GM18868 (cell line): ENCODE measurements at regions not wholly inside any gene's neighbourhood (a gene's known extent, or its start where the extent isn't known, plus 50 kb on each side); places are given as distances from the start of the nearest gene placed in this dataset.
A peak's percentile ranks its signal among the peaks of the same experiment; 100 is the strongest.

ENCODE experiments used
- ATAC-seq: cut with Tn5 transposase; IDR thresholded peaks from one replicate; pipeline ENCODE4 v1.9.1; 2021; ENCODE audit warnings: mild to moderate bottlenecking, moderate library complexity; ENCODE audit not compliant: unreplicated experiment

DNA sequence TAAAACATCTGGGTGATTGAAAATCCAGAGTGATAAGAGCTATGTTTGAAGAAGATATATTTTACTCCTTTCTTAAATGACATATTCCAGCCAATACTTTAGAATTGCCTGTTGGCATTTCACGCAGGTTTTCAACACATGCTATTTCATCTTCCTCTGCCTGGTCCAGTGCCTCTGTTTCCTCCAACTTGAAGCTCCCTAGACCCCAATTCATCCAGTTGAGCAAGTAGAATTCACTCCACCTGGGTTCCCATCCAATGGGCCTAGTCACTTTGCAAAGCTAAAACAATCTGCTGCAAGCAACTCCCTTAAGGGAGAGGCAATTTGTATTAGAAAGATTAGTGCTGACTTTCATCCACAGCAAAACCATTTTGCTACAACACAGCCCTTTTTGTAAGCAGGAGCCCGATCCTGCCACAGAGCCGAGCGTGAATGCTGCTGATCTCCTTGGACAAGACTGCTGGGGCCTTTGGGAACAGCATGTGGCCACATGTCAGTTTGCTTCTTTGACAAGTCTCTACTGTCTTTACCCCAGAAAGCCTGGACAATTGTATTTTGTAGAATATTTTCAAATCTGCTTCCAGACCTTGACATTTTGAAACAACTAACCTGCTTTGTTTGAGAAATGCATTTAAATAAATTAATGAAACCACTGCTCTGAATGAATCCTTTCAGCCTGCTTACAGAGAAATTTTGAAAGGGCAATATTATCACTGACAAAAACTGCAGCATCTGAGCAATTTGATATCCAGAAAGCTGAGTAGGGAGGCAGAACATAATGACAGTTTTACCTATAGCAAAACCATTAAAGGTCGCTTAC lies 259.1 kb downstream of the TDRD15 start:
- ATAC-seq: no peak

DNA sequence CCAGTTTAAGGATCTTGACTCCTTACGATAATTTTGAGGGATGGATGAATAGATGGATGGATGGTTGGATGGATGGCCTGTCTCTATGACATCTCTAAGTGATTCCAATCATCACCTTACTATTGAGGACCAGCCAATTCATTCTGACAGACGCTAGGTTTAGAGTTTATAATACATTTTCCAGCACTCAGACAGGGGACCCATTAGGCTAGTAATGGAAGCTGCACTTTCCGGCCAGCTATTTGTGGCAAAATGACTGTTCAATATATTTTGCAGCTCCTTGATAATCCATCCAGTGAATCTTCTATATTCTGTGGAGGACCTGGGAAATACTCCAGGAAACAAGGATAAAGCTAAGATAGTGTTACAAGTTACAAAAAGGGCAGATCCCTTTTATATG lies 262.9 kb downstream of the TDRD15 start:
- no peak for ATAC-seq

DNA sequence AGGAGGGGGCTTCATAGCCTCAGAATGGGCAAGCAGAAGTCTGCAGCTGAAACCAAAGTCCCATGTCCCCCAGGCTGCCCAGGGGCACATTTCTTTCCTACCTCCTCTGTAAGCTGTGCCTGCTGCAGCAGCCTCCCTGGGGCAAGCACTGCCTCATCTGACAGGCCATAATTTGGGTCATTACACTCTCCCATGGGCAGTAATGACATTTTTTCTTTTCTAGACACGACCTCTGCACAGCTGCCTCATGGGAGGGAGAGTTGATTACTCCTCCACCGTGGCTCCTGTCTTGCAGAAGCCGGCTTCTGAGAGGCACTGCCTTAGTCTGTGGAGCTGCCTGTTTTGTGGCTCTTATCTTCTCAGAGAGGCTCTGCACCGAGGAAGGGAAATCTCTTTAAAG lies 268.9 kb downstream of the TDRD15 start:
- ATAC-seq: no peak

DNA sequence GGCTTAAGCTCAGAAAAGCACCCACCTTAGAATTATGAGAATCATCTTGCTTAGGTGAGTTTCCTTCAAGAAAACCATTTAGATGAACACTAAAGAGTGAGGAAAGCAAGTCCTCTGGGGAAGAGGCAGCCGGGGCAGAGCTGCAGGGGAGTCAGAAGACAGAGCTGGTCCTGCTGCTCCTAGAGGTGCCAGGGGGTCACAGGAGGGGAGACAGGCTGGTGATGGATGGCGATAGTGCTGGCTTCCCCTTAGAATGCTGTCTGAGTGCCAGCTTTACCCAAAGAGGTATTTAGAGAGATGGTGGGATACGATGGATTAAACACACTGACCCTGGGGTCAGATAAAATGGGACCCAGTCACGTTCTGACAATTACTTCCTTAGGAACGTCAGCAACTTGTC lies 269.4 kb downstream of the TDRD15 start:
- no peak for ATAC-seq

DNA sequence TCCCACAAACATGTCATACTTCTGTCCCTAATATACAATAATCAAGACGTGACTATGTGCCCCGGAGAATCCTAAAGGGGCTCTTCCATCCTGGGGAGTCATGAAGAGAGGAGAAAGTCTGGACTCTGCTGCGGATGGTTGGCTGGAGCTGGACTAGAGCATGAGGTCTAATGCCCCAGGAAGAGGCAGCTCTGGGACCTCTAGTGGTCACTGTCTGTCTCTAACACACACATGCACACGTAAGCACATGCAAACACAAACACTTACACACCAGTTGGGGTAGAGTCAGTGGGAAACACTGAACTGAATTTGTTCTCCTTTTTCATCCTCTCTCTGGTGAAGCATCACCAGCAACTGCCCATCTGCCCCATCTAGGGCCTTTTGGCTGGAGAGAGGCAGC lies 271.6 kb downstream of the TDRD15 start:
- ATAC-seq: no peak

DNA sequence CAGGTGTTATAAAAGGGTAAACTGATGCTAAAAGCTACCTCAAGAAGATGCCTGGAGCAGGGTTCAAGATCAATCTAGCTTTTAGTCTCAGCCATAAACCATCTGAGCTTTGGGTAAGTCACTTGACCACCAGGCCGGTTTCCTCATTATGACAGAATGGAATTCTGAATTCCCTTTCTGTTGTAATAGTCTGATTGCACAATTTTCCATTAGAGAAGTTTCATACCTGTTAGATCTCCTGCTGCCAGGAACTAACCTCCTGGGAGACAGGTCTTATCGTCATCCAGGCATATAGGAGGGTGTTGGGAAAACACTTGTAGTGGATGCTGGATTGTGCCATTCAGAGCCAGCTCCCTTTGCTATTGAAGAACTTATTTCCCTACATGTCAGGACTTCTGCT lies 272.5 kb downstream of the TDRD15 start:
- ATAC-seq: no peak

DNA sequence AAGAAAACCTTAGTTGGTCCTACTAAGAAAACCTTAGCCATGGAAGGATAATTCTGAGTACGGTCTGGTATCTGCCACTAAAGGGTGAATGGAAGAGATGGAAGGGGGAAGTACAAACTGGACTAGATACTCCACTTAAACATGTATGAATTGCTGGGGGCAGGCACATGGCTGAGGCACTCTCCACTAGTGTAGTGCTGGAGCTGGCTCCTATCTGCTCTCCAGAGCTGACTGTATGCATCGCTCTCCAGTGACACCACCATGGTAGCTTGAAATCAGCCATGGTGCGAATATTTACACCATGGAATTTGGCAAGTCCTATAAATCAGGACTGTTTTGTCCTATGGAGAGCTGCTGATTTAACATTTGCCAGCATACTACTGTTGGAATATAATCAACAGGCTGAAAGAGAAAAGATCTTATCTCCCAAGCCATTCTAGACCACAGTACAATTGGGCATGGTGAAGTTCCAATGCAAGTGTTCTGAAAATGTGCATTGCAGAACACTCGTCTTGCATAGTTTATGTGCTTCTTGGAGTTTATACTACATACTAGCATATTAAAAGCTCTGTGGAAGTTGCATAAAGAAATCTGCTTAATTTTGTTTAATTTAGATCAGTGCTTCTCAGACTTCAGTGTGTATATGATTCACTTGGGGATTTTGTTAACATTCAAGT lies 277.4 kb downstream of the TDRD15 start:
- no peak for ATAC-seq

DNA sequence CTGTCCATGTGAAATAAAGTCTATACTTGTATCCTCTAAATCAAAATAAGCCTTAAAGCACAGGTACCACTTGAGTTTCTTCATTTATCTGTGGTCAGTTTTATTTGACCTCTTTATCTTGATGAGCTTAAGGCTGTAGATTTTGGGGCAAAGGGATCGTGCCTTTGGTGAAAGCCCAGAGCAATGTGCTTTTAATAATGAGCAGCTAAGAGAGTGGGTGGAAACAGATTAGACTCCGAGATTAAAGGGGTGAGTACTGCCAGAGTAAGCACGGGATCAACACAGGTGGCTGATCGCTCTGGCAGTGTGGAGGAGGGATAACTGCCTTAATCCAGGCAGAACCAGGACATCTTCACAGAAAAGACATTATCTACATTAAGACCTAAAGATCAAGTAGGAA lies 280.4 kb downstream of the TDRD15 start:
- no peak for ATAC-seq

DNA sequence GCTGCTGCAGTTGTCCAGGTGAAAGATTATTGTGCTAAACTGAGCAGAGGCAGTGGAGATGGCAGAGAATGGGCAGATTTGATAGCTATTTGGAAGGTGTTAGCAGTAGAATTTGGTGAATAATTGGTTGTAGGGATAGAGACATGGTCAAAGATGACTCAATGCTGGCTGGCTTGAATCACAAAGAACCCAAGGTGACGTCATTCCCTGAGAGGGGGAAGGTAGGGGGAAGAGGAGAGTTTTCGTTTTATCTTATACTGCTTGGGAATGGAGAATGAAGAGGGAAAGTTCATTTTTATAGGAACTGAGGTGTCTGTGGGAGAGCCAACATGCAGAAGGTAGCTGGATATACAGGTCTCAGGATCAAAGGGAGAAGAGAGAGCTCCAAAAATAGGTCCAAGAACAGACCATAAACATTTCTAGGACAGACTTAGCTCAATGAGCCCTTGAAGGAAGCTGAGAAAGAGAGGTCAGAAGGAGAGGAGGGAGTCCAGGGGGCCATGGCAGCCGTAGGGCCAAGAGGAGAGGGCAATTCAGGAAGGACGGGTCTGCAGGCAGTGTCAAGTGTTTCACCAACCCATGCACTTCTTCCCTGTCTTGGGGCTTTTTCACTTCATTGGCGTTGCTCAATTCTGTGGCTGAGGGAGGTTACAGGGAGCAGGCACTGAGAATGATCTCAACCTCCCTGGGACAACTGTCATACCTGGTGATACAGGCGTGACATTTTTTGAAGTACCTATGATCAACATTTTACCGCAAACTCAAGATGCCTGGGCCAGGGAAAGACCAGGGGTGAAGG lies 281.3 kb downstream of the TDRD15 start:
- ATAC-seq: no peak

DNA sequence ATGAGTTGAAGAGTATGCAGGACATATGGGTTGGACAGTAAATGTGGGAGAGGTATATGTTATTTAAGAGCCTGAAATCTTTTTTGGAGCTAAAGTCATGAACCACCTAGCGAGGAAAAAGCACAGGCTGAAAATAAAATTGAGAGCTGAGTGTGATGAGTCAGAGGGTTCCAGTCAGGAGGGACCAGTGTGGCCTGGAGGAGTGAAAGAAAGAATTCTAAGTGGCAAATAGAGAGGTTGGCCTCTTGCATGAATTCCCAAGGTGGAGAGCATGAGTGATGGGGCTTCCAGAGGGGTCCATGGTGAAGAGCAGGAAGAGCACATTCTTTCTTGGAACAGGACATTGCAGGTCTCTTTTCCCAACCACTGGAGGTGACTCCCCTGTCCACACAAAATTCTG lies 282.6 kb downstream of the TDRD15 start:
- no peak for ATAC-seq

DNA sequence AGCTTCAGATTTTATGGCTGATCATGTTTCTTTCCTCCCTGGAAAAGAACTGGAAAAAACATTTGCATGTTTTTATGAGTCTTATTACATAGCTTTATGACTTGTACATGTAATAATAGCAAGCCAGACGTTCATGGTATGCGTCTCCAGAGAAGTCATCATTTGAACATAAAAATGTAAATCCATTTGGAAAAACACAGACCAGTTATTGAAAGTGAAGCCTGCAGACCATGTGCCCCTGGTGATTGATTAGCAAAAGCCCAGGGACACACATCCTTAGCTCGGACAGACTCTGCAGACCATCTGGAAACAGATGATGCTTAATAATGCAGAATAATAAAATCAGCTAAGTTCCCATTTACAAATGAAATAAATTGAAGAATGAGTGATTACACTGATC lies 283.1 kb downstream of the TDRD15 start:
- ATAC-seq: no peak

DNA sequence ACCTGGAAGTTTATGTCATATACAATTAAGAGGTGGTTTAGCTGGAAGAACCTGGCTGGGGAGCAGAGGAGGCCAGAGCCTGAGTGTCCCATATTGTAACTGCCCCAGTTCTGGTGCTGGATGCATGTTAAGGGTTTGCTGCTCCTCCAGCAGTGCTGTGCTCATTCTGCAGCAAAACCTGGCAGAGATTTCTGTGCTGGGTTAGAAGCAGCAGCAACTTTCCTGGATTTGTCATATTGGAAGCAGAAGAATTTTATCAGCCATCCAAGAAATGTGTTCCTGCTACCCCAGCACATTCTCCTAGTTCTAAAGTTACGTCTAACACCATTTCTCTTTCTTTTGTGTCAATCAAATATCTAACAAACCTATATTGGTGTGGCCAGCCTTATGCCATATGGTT lies 284.1 kb downstream of the TDRD15 start:
- ATAC-seq: no peak

DNA sequence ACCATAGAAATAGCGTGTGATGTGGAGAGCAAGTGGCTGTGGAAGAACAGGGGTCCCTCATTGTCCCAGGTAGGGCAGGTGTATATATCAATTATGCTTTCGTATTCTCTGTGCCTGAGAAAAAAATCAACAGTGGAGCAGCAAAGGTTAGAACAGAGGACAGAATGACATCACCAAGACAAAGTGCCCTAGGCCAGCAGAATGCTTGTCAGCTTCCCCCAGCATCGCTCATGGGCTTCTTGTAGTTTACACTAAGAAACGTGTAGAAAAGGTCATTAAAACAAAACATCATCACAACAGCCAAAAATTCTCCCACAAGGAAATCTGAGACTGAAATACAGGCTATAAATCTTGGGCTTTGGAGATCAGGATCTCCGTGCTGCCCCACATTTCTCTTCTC lies 288.0 kb downstream of the TDRD15 start:
- ATAC-seq: no peak

DNA sequence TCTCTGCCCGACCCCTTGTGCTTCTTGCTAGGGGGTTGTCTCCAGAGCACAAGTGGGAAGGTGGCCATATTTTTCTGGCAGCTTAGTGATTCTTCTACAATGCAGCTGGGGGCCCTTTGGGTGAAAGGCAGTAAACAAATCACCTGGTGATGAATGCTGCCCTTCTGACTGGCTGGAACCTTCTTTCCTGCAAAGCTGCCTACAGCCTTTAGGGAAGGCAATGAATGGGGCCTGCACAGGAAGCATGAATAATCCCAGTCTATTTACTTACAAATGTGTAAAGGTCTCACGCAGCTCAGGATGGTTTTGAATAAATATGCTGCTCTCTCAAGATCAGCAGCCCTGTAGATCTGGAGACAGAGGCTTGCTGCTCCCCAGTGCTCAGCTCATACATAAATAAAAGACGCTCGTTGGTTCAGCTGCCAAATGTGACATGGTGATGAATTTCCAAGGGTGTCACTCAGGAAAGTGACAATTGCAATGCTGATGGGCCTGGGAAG lies 289.2 kb downstream of the TDRD15 start:
- no peak for ATAC-seq

DNA sequence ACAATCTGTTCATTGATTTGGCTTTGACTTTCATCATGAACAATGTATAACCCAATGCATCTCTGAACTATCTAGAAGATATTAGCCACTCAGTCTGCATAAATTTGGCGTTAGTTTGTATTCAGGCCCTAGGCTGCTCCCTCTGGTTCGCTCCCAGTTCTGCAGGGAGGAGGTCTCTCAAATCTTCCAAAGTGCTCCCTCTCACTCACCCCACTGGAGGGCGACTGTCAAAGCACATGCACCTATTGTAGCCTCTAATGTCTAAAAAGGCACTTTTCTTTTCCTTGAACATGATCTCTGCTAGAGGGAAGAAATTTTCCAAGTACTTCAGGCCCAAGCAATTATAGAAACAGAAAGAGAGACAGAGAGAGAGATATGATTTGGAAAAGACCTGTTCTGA lies 291.5 kb downstream of the TDRD15 start:
- no peak for ATAC-seq

DNA sequence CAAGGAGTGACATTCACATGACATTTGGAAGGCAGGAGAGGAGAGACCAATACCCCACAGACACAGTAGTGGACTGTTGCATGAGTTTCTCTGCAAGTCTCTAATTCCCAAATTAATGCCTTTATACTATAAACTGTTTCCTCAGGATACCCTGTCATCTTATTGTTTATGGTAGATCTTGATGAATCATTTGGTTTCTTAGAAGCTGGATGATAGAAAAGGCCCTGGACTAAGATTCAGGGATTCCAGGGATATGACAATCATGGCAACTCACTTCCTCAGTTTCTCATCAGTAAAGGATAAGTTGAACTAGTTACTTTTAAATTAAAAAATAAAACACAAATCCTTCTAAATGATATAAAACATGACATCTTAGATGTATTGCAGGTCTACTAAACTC lies 292.5 kb downstream of the TDRD15 start:
- ATAC-seq: no peak

DNA sequence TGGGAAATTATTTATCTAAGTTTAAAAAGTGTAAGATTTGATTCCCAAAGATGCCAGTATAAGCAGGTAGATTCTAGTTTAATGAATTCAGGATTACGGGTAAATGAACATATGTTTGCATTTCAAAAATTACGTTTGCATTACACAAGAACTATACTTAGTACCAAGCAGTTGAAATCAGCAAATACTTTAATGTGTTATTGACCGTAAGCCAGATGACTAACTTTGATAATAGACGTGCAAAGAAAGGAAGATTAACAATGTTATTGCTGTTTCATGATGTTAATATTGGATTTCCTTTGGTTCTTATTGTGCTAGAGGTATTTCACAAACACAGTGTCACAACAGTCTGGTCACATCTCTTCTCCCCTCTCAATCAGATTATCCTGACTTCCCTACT lies 294.7 kb downstream of the TDRD15 start:
- ATAC-seq: no peak

DNA sequence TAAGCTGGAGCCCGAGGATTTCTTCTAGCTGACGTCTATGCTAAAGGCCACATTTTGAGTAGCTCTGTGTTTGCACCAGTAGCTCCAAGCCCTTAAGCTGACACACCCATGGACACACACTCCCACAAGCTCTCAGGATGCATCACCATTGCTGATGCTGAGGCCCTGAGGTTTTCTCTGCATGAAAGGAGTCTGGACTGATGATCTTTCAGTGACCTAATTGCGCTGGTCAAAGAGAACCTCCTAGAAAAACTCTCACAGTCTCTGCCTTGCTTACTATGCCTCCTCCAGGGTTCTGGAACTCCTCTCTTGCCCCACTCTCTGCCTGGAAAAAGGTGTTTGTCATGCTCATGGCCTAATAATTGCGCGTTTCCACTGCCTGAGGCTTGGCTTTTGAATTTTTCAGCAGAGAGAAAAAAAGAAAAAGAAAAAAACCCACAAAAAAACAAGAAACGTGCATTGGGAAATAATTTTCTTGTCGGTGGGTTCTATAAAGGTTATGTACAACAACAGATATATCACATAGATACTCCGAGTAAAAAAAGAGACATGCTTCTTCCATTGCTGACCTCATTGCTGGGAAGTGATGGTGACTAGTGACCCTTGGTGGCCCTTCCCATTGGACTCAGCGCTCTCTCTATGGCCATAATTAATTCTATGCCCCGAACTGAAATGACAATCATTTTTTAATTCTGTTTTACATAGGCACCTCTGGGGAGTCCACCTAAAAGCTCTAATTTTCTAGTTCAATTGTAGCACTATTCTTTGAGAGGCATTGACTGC lies 297.0 kb downstream of the TDRD15 start:
- no peak for ATAC-seq

DNA sequence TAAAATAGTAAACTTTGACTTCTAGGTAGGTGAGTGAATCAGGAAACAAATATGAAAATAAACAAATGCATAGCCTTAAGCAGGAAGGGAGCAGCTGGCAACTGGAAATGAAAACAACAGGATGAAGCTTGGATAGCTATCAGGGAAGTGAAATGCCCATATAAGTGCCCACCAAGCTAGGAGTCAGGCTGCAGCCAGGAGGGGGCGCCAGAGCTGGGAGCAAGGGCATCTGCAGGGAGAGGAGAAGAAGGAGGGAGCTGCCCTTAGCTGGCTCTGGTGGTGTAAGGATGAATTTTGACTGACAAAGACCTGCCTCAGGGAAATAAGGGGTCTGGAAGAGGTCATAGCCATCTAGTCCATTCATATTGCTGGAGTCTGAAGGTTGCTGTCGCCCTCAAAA lies 298.3 kb downstream of the TDRD15 start:
- peak; percentile 85 for ATAC-seq

DNA sequence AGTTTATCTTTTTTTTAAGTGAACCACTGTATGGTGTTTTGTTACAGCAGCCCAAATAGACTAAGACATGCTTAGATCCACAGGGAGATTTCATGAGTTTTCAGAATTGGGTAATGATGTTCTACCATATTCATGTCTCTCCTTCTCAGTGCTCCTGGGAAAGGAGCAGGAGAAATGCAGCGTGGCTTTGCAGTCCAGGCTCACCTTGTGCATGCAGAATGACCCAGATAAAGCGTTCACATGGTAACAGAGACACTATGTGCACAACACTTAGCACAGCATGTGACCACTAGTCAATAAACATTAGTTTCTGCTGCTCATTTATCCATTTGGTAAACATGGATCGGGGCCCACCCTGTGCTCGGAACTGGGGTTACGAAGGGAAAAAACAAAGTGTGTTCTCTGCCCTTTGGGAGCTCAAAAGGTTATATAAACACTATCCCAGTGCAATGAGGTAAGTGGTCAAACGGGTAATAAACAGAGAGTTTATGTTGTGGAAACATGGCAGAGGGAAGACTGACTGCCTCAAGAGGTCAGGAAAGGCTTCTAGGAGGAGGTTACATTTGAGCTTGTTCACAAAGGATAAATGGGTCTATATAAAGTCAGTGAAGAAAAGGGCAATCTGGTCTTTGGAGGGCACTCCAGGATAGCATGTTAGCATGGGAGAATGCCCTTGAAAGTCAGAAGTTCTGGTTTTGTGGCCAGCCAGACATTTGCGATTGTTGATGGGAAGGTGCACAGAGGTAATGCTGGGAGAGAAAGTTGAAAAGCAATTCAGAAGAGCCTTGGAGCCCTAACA lies 299.2 kb downstream of the TDRD15 start:
- no peak for ATAC-seq
